ENCODE measurements at regions not wholly inside any gene's neighbourhood (a gene's known extent, or its start where the extent isn't known, plus 50 kb on each side); places are given as distances from the start of the nearest gene placed in this dataset.

DNA sequence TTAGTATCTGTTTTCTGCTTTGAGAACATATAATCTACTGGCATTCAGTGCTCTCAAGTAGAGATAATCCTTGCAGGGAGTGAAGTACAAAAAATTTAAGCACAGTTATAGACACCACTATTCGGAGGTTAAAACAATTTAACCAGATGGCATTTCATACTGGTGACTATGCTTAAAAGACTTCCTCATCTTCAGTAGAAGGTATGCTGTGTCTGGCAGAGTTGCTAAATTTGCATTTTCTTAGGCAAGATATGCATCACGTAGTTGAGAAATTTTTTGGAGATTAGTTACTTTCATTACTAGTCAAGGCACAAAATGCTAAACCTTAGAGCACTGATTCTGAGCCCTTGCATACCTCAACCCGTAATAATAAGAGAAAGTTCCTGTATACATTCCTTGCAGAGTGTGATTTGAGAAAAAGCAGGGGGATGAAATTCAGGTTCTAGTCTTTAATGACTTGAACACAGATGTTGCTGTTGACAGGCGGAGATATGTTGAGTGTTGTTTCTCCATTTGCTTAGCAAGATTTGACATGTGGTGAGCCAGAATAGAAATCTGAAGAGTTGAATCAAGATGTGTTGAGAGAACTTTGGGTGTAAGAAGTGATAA lies 70.8 kb upstream of the STARD4 start:
- no peak overlapping the region; the same call in 1 of the 2 replicates for H3K4me3 ChIP-seq (ENCODE audit: insufficient read depth, low read depth, low read length)
- no peaks in the 10 kb centered on the region for H4K20me1 ChIP-seq (ENCODE audit: insufficient read depth, low read length)
- DNase-seq (peak; percentile 89), ATAC-seq (ENCODE audit: low read depth) (peak; percentile 91)
- H2BK20ac ChIP-seq (ENCODE audit: low read depth, low read length) = no peak overlapping the region
- no peak overlapping the region for H2BK120ac ChIP-seq (ENCODE audit: low read depth, low read length)
- H2AFZ ChIP-seq (replicated peaks; ENCODE audit: low read length, poor library complexity) = no peak overlapping the region
- H3K9me3 ChIP-seq (ENCODE audit: control insufficient read depth, insufficient read depth, low read length) = no peaks in the 10 kb centered on the region
- WGBS, 2 experiments (ENCODE audit: extremely low coverage in 2 of 2, insufficient read length in 1 of 2) = 50% methylated on average over 1 of the region's 4 CpGs; no CpG with 5 or more reads in 1 of the 2 experiments
- no peak overlapping the region for H4K5ac ChIP-seq (ENCODE audit: low read depth, low read length)
- CTCF ChIA-PET = interaction anchor here (0.6 kb wide), 1 partner anchor 319 kb away, joined by 3 read pairs; no protein-coding TSS in a partner anchor
- no peak overlapping the region for H4K91ac ChIP-seq (ENCODE audit: insufficient read depth, low read depth, low read length)
- no TSS peak for BruUV-seq (replicated peaks)
- POLR2A ChIA-PET (ENCODE audit: unreplicated experiment) = no interaction called here
- peak overlapping the region; percentile 75 for H3K4me2 ChIP-seq (ENCODE audit: low read depth, low read length)
- TF ChIP-seq SMC3 (IDR thresholded peaks at IDR 0.05; ENCODE audit: low read depth, low read length) (no peak), MAFK (IDR thresholded peaks at IDR 0.05; ENCODE audit: low read depth, low read length) (peak; percentile 53; the same call in 1 of the 2 replicates), CEBPB (IDR thresholded peaks at IDR 0.05; ENCODE audit: low read depth, low read length) (peak; percentile 85)
- H3K23ac ChIP-seq (ENCODE audit: low read depth, low read length) = no peak overlapping the region
- 0 out of 4 replicates have a peak overlapping the region, but pooled peaks of 1 of the 2 experiments have one; percentile 4 for H4K8ac ChIP-seq (ENCODE audit: low read depth in 2 of 2, low read length in 2 of 2)
- dilution Hi-C loops (cut with HindIII; ENCODE audit: low sequenced_read_pairs, unreplicated experiment) = no loop called here
- H3K9ac ChIP-seq (ENCODE audit: low read depth, low read length) = no peak overlapping the region
- H3K79me1 ChIP-seq (ENCODE audit: low read depth in 1 of 2, low read length in 2 of 2) = no peaks in the 10 kb centered on the region
- intact Hi-C loops (cut with micrococcal nuclease) = loop anchor here (1.0 kb wide), 1 partner anchor 173 kb away; no protein-coding TSS in a partner anchor
- H3K36me3 ChIP-seq (ENCODE audit: control insufficient read depth, insufficient read depth, low read length) = no peaks in the 10 kb centered on the region
- peak overlapping the region; percentile 57 for H3K18ac ChIP-seq (ENCODE audit: low read depth, low read length)
- no peak overlapping the region for H2AK9ac ChIP-seq (replicated peaks; ENCODE audit: low read depth, low read length, poor library complexity)
- no peak overlapping the region for H3K14ac ChIP-seq (replicated peaks; ENCODE audit: low read depth, low read length)
- peak overlapping the region; percentile 68 for H2BK5ac ChIP-seq (ENCODE audit: low read depth, low read length, poor library complexity, severe bottlenecking)
- in situ Hi-C loops (cut with MboI; ENCODE audit: low sequenced_read_pairs) = no loop called here
- H2BK15ac ChIP-seq (ENCODE audit: low read depth, low read length) = no peak overlapping the region
- no peak overlapping the region for H2AK5ac ChIP-seq (ENCODE audit: low read depth, low read length)
- no peak overlapping the region for H3K56ac ChIP-seq (ENCODE audit: extremely low read depth, insufficient read depth, low read length)
- no peaks in the 10 kb centered on the region for H3K9me1 ChIP-seq (ENCODE audit: insufficient read depth, low read length)
- H3K27ac ChIP-seq (ENCODE audit: insufficient read depth, low read length) = no peak overlapping the region
- peaks cover 11% of the 10 kb centered on the region; the same call in 1 of the 2 replicates for H3K4me1 ChIP-seq (ENCODE audit: control insufficient read depth, insufficient read depth, low read length)
- no peaks in the 10 kb centered on the region for H3K27me3 ChIP-seq (ENCODE audit: control insufficient read depth, insufficient read depth, low read length)
- H3K4ac ChIP-seq (ENCODE audit: low read depth, low read length) = no peak overlapping the region

Data from IMR-90 (cell line).